IMR-90 (cell line): ENCODE measurements at regions not wholly inside any gene's neighbourhood (a gene's known extent, or its start where the extent isn't known, plus 50 kb on each side); places are given as distances from the start of the nearest gene placed in this dataset.
A peak's percentile ranks its signal among the peaks of the same experiment; 100 is the strongest.

Experiments
- ATAC-seq: fragments of 200-7000 bp; cut with Tn5 transposase; 2 replicates; pipeline ENCODE4 v1.9.1; 2020; ENCODE audit warnings: low read depth, mild to moderate bottlenecking, moderate library complexity
- BruUV-seq: library from RNA; stranded (reverse); fragments of 400-500 nt; replicated peaks from 2 replicates; lab custom pipeline; 2021; lab: Mats Ljungman, UMichigan
- CTCF ChIA-PET: fragments of 300-600 bp; formaldehyde crosslinking; extraction: SDS; loops from one replicate; lab custom pipeline; 2021; ENCODE audit warnings: antibody characterized with exemption; lab: Yijun Ruan, JAX
- POLR2A ChIA-PET: fragments of 300-600 bp; sonication (Branson Sonifier 250); formaldehyde crosslinking; loops from one replicate; lab custom pipeline; 2022; ENCODE audit warnings: antibody characterized with exemption; ENCODE audit not compliant: unreplicated experiment; lab: Charles Lee
- DNase-seq: peaks from one replicate; pipeline ENCODE4 v3.0.0; 2013
- H2AFZ ChIP-seq: replicated peaks from 2 replicates; pipeline ENCODE3; 2013; ENCODE audit warnings: low read length, mild to moderate bottlenecking; ENCODE audit not compliant: poor library complexity
- H2AK5ac ChIP-seq: 2 replicates; pipeline ENCODE4 v1.6.1; 2013; ENCODE audit warnings: low read depth, low read length, inconsistent platforms
- H2AK9ac ChIP-seq: replicated peaks from 2 replicates; pipeline ENCODE3; 2013; ENCODE audit warnings: mild to moderate bottlenecking, low read depth, low read length, moderate library complexity; ENCODE audit not compliant: poor library complexity
- H2BK120ac ChIP-seq: 2 replicates; pipeline ENCODE4 v1.6.1; 2013; ENCODE audit warnings: low read depth, low read length, inconsistent platforms
- H2BK15ac ChIP-seq: 3 replicates; pipeline ENCODE4 v1.6.1; 2013; ENCODE audit warnings: low read depth, low read length, inconsistent platforms
- H2BK20ac ChIP-seq: 2 replicates; pipeline ENCODE4 v1.6.1; 2013; ENCODE audit warnings: low read depth, mild to moderate bottlenecking, inconsistent platforms, low read length, moderate library complexity
- H2BK5ac ChIP-seq: 2 replicates; pipeline ENCODE4 v1.6.1; 2013; ENCODE audit warnings: mild to moderate bottlenecking, low read depth, low read length, inconsistent platforms; ENCODE audit not compliant: poor library complexity, severe bottlenecking
- H3K14ac ChIP-seq: replicated peaks from 2 replicates; pipeline ENCODE4 v1.6.1; 2013; ENCODE audit warnings: low read depth, low read length, inconsistent platforms
- H3K18ac ChIP-seq: 2 replicates; pipeline ENCODE4 v1.6.1; 2013; ENCODE audit warnings: low read depth, low read length, control low read depth
- H3K23ac ChIP-seq: 2 replicates; pipeline ENCODE4 v1.6.1; 2013; ENCODE audit warnings: low read depth, low read length, inconsistent platforms
- H3K27ac ChIP-seq: 2 replicates; pipeline ENCODE4 v1.5.1; 2013; ENCODE audit warnings: mild to moderate bottlenecking, control low read depth, low read length; ENCODE audit not compliant: insufficient read depth
- H3K27me3 ChIP-seq: 2 replicates; pipeline ENCODE4 v1.6.1; 2013; ENCODE audit warnings: low read length; ENCODE audit not compliant: control insufficient read depth, insufficient read depth
- H3K36me3 ChIP-seq: 2 replicates; pipeline ENCODE4 v1.6.1; 2013; ENCODE audit warnings: low read length, mixed read lengths; ENCODE audit not compliant: control insufficient read depth, insufficient read depth
- H3K4ac ChIP-seq: 2 replicates; pipeline ENCODE4 v1.6.1; 2013; ENCODE audit warnings: low read depth, low read length, inconsistent platforms
- H3K4me1 ChIP-seq: 2 replicates; pipeline ENCODE4 v1.6.1; 2013; ENCODE audit warnings: low read length, mixed read lengths; ENCODE audit not compliant: control insufficient read depth, insufficient read depth
- H3K4me2 ChIP-seq: 2 replicates; pipeline ENCODE4 v1.6.1; 2013; ENCODE audit warnings: low read depth, mild to moderate bottlenecking, control low read depth, low read length, moderate library complexity
- H3K4me3 ChIP-seq: 2 replicates; pipeline ENCODE4 v1.5.1; 2013; ENCODE audit warnings: low read depth, mild to moderate bottlenecking, control low read depth, low read length, moderate library complexity; ENCODE audit not compliant: insufficient read depth
- H3K56ac ChIP-seq: 2 replicates; pipeline ENCODE4 v1.6.1; 2013; ENCODE audit warnings: low read length, inconsistent platforms; ENCODE audit not compliant: insufficient read depth; ENCODE audit errors: extremely low read depth
- H3K79me1 ChIP-seq, 2 experiments: 2 replicates each; pipeline ENCODE4 v1.6.1; 2013; ENCODE audit warnings: low read length in 2 of 2, inconsistent platforms in 1 of 2, low read depth in 1 of 2
- H3K9ac ChIP-seq: 2 replicates; pipeline ENCODE4 v1.6.1; 2013; ENCODE audit warnings: low read depth, low read length, control low read depth
- H3K9me1 ChIP-seq: 2 replicates; pipeline ENCODE4 v1.6.1; 2013; ENCODE audit warnings: low read length, inconsistent platforms; ENCODE audit not compliant: insufficient read depth
- H3K9me3 ChIP-seq: 2 replicates; pipeline ENCODE4 v1.6.1; 2013; ENCODE audit warnings: low read length; ENCODE audit not compliant: control insufficient read depth, insufficient read depth
- H4K20me1 ChIP-seq: 2 replicates; pipeline ENCODE4 v1.6.1; 2013; ENCODE audit warnings: low read length, inconsistent platforms; ENCODE audit not compliant: insufficient read depth
- H4K5ac ChIP-seq: 2 replicates; pipeline ENCODE4 v1.6.1; 2013; ENCODE audit warnings: mild to moderate bottlenecking, low read depth, low read length, control low read depth
- H4K8ac ChIP-seq, 2 experiments: 2 replicates each; pipeline ENCODE4 v1.6.1; 2013; ENCODE audit warnings: low read depth in 2 of 2, low read length in 2 of 2, control low read depth in 1 of 2, inconsistent platforms in 1 of 2
- H4K91ac ChIP-seq: 2 replicates; pipeline ENCODE4 v1.6.1; 2013; ENCODE audit warnings: low read depth, low read length, inconsistent platforms; ENCODE audit not compliant: insufficient read depth
- BHLHE40 ChIP-seq: fragments of 150-350 bp; IDR thresholded peaks from 2 replicates; pipeline ENCODE4 v1.6.1; 2016; ENCODE audit warnings: mild to moderate bottlenecking, low read depth, low read length
- CEBPB ChIP-seq: IDR thresholded peaks from 2 replicates; pipeline ENCODE4 v1.6.1; 2012; ENCODE audit warnings: low read depth, low read length, improper control_type of control experiment
- CTCF ChIP-seq: conservative IDR thresholded peaks from 2 replicates; pipeline ENCODE4 v1.5.1; 2012; ENCODE audit warnings: mild to moderate bottlenecking, low read depth, low read length, improper control_type of control experiment
- ELK1 ChIP-seq: fragments of 150-350 bp; IDR thresholded peaks from 2 replicates; pipeline ENCODE4 v1.6.1; 2016; ENCODE audit warnings: low read depth, mild to moderate bottlenecking, low read length, moderate library complexity, borderline replicate concordance
- FOS ChIP-seq: fragments of 150-350 bp; IDR thresholded peaks from 2 replicates; pipeline ENCODE4 v1.6.1; 2016; ENCODE audit warnings: low read depth, low read length
- MAFK ChIP-seq: IDR thresholded peaks from 2 replicates; pipeline ENCODE4 v1.6.1; 2012; ENCODE audit warnings: low read depth, low read length, improper control_type of control experiment
- MAZ ChIP-seq: IDR thresholded peaks from 2 replicates; pipeline ENCODE4 v1.6.1; 2012; ENCODE audit warnings: low read depth, mild to moderate bottlenecking, low read length, improper control_type of control experiment, moderate library complexity, borderline replicate concordance
- MXI1 ChIP-seq: IDR thresholded peaks from 2 replicates; pipeline ENCODE4 v1.6.1; 2012; ENCODE audit warnings: low read depth, mild to moderate bottlenecking, low read length, moderate library complexity, borderline replicate concordance
- NFE2L2 ChIP-seq: fragments of 150-350 bp; IDR thresholded peaks from 2 replicates; pipeline ENCODE4 v1.6.1; 2016; ENCODE audit warnings: low read depth, mild to moderate bottlenecking, low read length
- POLR2A ChIP-seq: IDR thresholded peaks from 2 replicates; pipeline ENCODE4 v1.6.1; 2012; ENCODE audit warnings: mild to moderate bottlenecking, low read depth, low read length
- RAD21 ChIP-seq: IDR thresholded peaks from 2 replicates; pipeline ENCODE4 v1.6.1; 2012; ENCODE audit warnings: low read length, improper control_type of control experiment
- RCOR1 ChIP-seq: IDR thresholded peaks from 2 replicates; pipeline ENCODE4 v1.6.1; 2012; ENCODE audit warnings: mild to moderate bottlenecking, low read length, improper control_type of control experiment; ENCODE audit not compliant: insufficient replicate concordance
- RFX5 ChIP-seq: IDR thresholded peaks from 2 replicates; pipeline ENCODE4 v1.8.0; 2012; ENCODE audit warnings: low read depth, mild to moderate bottlenecking, low read length, moderate library complexity
- SMC3 ChIP-seq: fragments of 150-350 bp; IDR thresholded peaks from 2 replicates; pipeline ENCODE4 v1.6.1; 2016; ENCODE audit warnings: low read depth, mild to moderate bottlenecking, antibody characterized with exemption, low read length, moderate library complexity
- USF2 ChIP-seq: fragments of 150-350 bp; IDR thresholded peaks from 2 replicates; pipeline ENCODE4 v1.6.1; 2017; ENCODE audit warnings: mild to moderate bottlenecking, antibody characterized with exemption, low read length, low read depth
- WGBS, 2 experiments: methylation state at CpG; one replicate each; pipeline versions ENCODE4 v1.1.5 to v1.1.7; 2013; ENCODE audit warnings: missing lambda C conversion rate in 2 of 2; ENCODE audit not compliant: insufficient read length in 1 of 2; ENCODE audit errors: extremely low coverage in 2 of 2; 5-methylcytosine and 5-hydroxymethylcytosine counted together
- dilution Hi-C: fragments of 300-500 bp; cut with HindIII; formaldehyde crosslinking; loops from one replicate; pipeline ENCODE4 v1.14.3; 2018; ENCODE audit warnings: low sequenced_read_pairs; ENCODE audit not compliant: unreplicated experiment
- in situ Hi-C: fragments of 300-500 bp; cut with MboI; formaldehyde crosslinking; loops from 3 replicates; pipeline ENCODE4 v1.14.3; 2019; ENCODE audit warnings: low sequenced_read_pairs, inconsistent platforms, mixed read lengths
- intact Hi-C: fragments of 100-400 bp; cut with micrococcal nuclease; formaldehyde crosslinking; loops from 2 replicates; pipeline ENCODE4 v1.10.0; 2022

- Histone ChIP-seq H2AFZ (no peak overlapping the region), H3K14ac (peak overlapping the region; percentile 40), H3K9me1 (peaks cover 8% of the 10 kb centered on the region; the same call in 1 of the 2 replicates), H3K27ac (no peak overlapping the region), H3K36me3 (no peaks in the 10 kb centered on the region), H3K23ac (no peak overlapping the region; the same call in 1 of the 2 replicates), H4K8ac (no peak overlapping the region), H3K4me2 (no peak overlapping the region), H3K27me3 (no peaks in the 10 kb centered on the region), H3K18ac (peak overlapping the region; percentile 18; the same call in 1 of the 2 replicates), H2BK20ac (peak overlapping the region; percentile 40; the same call in 1 of the 2 replicates), H2BK120ac (no peak overlapping the region), H2BK15ac (0 out of 3 replicates have a peak overlapping the region, but pooled peaks have one; percentile 7), H2BK5ac (no peak overlapping the region), H3K9me3 (no peaks in the 10 kb centered on the region), H3K79me1 (no peaks in the 10 kb centered on the region; a peak in 1 of 4 replicates), H3K9ac (no peak overlapping the region), H4K20me1 (no peaks in the 10 kb centered on the region), H3K56ac (no peak overlapping the region), H2AK9ac (no peak overlapping the region), H3K4me1 (peaks cover 17% of the 10 kb centered on the region), H4K91ac (no peak overlapping the region), H3K4me3 (no peak overlapping the region), H3K4ac (no peak overlapping the region), H2AK5ac (peak overlapping the region; percentile 78), H4K5ac (no peak overlapping the region)
- POLR2A ChIA-PET, result no interaction called here
- intact Hi-C loops (no loop called here), in situ Hi-C loops (loop anchor here (5.0 kb wide), 1 partner anchor 248 kb away; no protein-coding TSS in a partner anchor), dilution Hi-C loops (no loop called here)
- ATAC-seq (no peak), DNase-seq (peak; percentile 6)
- WGBS, 2 experiments, result 74% methylated on average over 2 of the region's 2 CpGs; no CpG with 5 or more reads in 1 of the 2 experiments
- BruUV-seq, result no TSS peak
- CTCF ChIA-PET, result interaction anchor here (1.1 to 3.2 kb wide), 2 partner anchors 35 to 237 kb away, joined by 4 to 14 read pairs; no protein-coding TSS in a partner anchor
- TF ChIP-seq RCOR1 (no peak), USF2 (no peak), CEBPB (no peak), FOS (no peak), RAD21 (no peak), ELK1 (no peak), MXI1 (no peak), POLR2A (no peak), SMC3 (no peak), BHLHE40 (no peak), NFE2L2 (no peak), MAFK (no peak), CTCF (no peak), RFX5 (no peak), MAZ (no peak)
Observed at GRCh38 chr5:54908774-54909525, 76.4 kb downstream of the ESM1 start.
